Lower leg skin (tissue), 4 donors: ENCODE measurements at regions not wholly inside any gene's neighbourhood (a gene's known extent, or its start where the extent isn't known, plus 50 kb on each side); places are given as distances from the start of the nearest gene placed in this dataset.
"Not testable (repeated sequence)": the region's sequence is repeated elsewhere in the genome, so short reads cannot be mapped to it uniquely, and the experiment has no call there.

Experiments
- DNase-seq, 2 donors: peaks; one replicate each; pipeline ENCODE4 v3.0.0-alpha.2; 2019; ENCODE audit warnings: low spot score in 2 of 2
- H3K4me3 ChIP-seq: fragments of 200-600 bp; sonication (generic); 2 replicates; pipeline ENCODE4 v1.5.1; 2017; ENCODE audit warnings: mild to moderate bottlenecking, low read depth; ENCODE audit not compliant: poor library complexity, severe bottlenecking
- POLR2A ChIP-seq, 2 donors: fragments of 450-650 bp; IDR thresholded peaks; one replicate each; pipeline ENCODE4 v1.6.1; 2016 to 2017; ENCODE audit warnings: antibody characterized with exemption in 2 of 2, mild to moderate bottlenecking in 1 of 2, moderate library complexity in 1 of 2
- WGBS, 2 donors: methylation state at CpG; one replicate each; pipeline ENCODE4 v1.1.5; 2018; 5-methylcytosine and 5-hydroxymethylcytosine counted together
- intact Hi-C: fragments of 100-400 bp; cut with DNase I; formaldehyde crosslinking; loops from one replicate; pipeline ENCODE4 v1.15.0; 2023; ENCODE audit warnings: low total_unique reads
- TF ChIP-seq, protein P1 (sequence below), 3 donors: fragments of 450-650 bp; IDR thresholded peaks; one replicate each; pipeline ENCODE4 v1.5.1; 2016; ENCODE audit warnings: antibody characterized with exemption in 3 of 3, mild to moderate bottlenecking in 3 of 3, moderate library complexity in 2 of 3

DNA sequence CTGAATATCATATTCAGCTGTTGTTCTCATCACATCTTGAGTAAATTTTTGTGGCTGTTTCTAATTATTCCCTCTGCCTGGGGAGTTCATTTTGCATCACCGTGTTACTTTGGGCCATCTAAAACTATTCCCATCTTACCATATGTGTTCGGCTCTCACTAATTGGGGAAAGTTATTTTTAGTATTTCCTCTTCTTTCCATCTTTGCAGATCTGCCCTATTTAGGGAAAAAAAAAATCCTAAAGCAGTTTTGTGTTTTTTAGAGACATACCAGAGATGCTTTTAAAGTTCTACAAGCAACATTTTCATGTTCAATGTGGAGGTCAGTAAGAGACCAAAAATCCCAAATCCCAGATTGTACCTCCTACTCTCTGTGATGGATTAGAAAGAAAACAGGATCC is 111.3 kb upstream of the NDUFV2 start:
- no peak for TF ChIP-seq POLR2A (IDR thresholded peaks at IDR 0.05)
- TF ChIP-seq, protein P1, sequence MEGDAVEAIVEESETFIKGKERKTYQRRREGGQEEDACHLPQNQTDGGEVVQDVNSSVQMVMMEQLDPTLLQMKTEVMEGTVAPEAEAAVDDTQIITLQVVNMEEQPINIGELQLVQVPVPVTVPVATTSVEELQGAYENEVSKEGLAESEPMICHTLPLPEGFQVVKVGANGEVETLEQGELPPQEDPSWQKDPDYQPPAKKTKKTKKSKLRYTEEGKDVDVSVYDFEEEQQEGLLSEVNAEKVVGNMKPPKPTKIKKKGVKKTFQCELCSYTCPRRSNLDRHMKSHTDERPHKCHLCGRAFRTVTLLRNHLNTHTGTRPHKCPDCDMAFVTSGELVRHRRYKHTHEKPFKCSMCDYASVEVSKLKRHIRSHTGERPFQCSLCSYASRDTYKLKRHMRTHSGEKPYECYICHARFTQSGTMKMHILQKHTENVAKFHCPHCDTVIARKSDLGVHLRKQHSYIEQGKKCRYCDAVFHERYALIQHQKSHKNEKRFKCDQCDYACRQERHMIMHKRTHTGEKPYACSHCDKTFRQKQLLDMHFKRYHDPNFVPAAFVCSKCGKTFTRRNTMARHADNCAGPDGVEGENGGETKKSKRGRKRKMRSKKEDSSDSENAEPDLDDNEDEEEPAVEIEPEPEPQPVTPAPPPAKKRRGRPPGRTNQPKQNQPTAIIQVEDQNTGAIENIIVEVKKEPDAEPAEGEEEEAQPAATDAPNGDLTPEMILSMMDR (IDR thresholded peaks at IDR 0.05), result no peak
- 43 to 53% methylated on average over 2 of the region's 2 CpGs for WGBS, 2 donors
- H3K4me3 ChIP-seq, result no peak overlapping the region
- intact Hi-C loops, result no loop called here
- no peak for DNase-seq

DNA sequence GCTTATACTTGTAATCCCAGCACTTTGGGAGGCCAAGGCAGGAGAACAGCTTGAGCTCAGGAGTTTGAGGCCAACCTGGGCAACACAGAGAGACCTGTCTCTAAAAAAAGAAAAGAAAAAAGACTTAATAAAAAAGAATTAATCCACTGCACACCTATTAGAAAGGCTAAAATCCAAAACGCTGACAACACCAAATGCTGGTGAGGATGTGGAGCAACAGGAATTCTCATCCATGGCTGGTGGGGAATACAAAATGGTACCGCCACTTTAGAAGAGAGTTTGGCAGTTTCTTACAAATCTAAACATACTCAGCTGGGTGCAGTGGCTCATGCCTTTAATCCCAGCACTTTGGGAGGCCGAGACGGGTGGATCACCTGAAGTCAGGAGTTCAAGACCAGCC is 110.0 kb upstream of the NDUFV2 start:
- intact Hi-C loops, DNase-seq, H3K4me3 ChIP-seq: not testable (repeated sequence)
- 94 to 97% methylated on average over 4 of the region's 4 CpGs for WGBS, 2 donors

DNA sequence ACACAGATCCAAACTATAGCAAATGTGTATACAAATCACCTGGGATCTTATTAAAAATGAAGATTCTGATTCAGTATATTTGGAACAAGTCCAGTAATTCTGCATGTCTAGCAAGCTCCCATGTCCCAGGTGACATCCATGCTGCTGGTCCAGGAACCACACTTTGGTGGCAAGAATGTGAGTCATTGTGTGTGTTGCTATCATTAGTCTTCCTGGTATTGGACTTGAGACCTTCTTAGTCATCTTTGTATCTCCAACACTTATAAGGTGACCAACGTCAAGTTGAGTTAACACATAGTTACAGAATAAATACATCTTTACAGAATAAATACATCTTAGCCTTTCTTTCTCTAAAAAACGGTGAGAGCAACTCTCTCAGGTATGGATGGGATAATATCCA is 107.9 kb upstream of the NDUFV2 start:
- 41 to 50% methylated on average over 2 of the region's 2 CpGs for WGBS, 2 donors
- TF ChIP-seq, protein P1 (IDR thresholded peaks at IDR 0.05), result no peak
- no peak for TF ChIP-seq POLR2A (IDR thresholded peaks at IDR 0.05)

DNA sequence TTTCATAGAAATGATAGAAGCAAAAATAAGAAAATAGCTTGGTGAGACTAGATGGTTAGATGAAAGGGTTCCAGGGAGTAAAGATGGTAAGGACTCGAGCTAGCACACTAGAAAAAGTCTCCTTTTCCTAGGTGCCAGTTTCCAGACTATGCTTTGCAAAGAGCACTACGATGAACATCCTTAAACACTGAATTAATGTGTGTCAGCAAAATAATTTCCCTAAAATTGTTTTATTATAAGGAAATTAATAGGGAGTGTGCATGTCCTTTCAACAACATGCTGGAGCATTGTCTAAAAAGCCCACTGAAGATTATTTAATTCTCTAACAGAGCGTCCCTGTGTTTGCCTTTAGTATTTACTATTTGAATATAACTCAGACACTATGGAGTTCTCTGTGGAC is 107.4 kb upstream of the NDUFV2 start:
- H3K4me3 ChIP-seq, result no peak overlapping the region
- no peak for TF ChIP-seq POLR2A (IDR thresholded peaks at IDR 0.05)
- TF ChIP-seq, protein P1 (IDR thresholded peaks at IDR 0.05), result no peak
- intact Hi-C loops, result no loop called here
- 61 to 63% methylated on average over 3 of the region's 3 CpGs for WGBS, 2 donors
- DNase-seq, result no peak

More for the DNA sequence above, 107.9 kb upstream of the NDUFV2 start:
- H3K4me3 ChIP-seq, result no peak overlapping the region
- intact Hi-C loops, result no loop called here
- no peak for DNase-seq

DNA sequence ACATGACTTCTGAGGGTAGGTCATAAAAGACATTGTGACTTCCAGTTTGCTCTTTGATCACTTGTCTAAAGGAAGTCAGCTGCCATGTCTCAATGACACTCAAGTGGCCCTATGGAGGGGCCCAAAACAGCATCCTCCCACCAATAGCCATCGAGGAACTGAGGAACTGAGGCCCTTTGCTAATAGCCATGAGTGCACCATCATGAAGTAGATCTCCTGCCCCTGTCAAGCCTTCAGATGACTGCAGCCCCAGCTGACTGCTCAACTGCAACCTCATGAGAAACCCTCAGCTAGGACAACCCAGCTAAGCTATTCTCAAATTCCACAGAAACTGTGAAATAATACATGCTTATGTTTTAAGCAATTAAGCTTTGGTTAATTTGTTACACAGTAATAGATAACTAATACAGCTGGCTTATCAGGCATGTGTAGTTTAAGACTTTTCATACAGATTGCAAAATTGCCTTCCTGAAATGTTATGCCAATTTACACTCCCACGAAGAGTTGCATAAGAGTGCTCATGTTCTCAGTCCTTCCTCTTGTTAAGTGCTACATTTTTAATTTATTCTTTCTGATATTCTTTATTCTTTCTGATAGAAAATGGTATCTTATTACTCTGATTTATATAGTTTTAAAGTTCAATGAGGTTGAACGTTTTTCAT is 105.6 kb upstream of the NDUFV2 start:
- intact Hi-C loops, result no loop called here
- no peak for DNase-seq
- TF ChIP-seq, protein P1 (IDR thresholded peaks at IDR 0.05), result no peak
- TF ChIP-seq POLR2A (IDR thresholded peaks at IDR 0.05), result no peak
- 69 to 74% methylated on average over 3 of the region's 3 CpGs for WGBS, 2 donors
- H3K4me3 ChIP-seq, result no peak overlapping the region

DNA sequence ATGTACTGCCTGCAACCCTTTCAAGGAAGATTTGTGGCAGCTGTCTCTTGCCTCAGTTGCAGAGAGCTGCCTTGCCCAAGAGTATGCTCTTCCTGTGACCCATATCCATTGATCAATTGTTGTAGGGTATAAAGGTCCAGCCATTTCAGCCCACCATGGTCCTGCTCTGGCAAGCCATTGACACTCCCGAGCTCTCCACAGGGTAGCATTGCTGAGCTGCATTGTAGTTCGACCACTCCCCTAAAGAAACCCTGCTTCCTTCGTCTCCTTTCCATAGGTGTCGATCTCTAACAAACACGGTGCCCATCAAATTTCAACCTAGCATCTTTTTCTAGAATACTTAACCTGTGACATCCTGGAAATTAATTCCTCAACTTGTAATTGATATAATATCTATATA is 104.9 kb upstream of the NDUFV2 start:
- DNase-seq, result no peak
- 78 to 87% methylated on average over 5 of the region's 5 CpGs for WGBS, 2 donors
- intact Hi-C loops, result no loop called here
- TF ChIP-seq POLR2A (IDR thresholded peaks at IDR 0.05), result no peak
- TF ChIP-seq, protein P1 (IDR thresholded peaks at IDR 0.05), result no peak
- no peak overlapping the region for H3K4me3 ChIP-seq
